HG03442 (cell line): ENCODE measurements at regions not wholly inside any gene's neighbourhood (a gene's known extent, or its start where the extent isn't known, plus 50 kb on each side); places are given as distances from the start of the nearest gene placed in this dataset.

Experiments used
- ATAC-seq: cut with Tn5 transposase; IDR thresholded peaks from one replicate; pipeline ENCODE4 v1.9.1; 2021; ENCODE audit warnings: mild to moderate bottlenecking, moderate library complexity; ENCODE audit not compliant: unreplicated experiment

DNA sequence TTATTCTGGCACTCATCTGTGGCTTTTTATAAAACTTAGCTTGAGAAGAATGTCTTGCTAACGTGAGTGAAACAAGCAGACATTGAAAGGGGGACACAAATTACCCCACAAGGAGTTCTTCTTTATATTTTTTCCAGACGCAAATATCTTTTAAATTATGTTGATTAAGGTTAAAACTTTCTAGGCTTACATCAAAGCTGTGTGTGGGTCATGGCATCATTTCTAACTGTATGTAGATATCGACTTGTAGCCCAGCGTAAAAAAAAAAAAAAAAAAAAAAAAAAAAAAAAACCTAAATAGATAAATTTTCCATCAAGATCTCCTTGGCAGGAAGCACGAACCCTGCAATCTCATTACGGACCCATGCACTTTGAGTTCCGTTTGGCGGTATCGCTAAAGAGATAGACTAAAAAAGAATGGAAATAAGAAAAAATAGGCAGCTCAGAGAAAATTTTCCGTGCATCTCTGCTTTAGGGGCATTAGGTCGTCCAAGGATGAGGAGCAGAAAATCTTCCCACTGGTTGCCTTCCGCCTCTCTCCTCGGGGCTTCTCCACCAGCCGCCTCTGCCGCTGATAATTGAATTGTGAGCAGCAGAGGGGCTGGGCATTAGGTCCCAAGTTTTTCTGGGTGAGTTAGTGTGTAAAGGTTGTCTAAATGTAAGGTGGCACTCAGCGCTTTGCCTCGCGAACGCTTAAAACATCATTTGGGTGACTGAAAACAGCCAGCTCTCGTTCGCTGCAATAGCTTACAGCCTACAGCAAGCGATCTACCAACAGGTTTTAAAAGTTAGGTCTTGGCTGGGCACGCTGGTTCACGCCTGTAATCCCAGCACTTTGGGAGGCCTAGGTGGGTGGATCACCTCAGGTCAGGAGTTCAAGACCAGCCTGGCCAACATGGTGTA is 194.0 kb downstream of the TRIM27 start:
- no peak for ATAC-seq

DNA sequence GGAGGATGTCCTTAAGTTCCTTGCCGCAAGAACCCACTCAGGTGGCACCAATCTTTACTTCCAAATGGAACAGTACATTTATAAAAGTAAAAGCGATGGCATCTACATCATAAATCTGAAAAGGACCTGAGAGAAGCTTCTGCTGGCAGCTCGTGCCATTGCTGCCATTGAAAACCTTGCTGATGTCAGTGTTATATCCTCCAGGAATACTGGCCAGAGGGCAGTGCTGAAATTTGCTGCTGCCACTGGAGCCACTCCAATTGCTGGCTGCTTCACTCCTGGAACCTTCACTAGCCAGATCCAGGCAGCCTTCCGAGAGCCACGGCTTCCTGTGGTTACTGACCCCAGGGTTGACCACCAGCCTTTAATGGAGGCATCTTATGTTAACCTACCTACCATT is 191.7 kb downstream of the TRIM27 start:
- ATAC-seq = no peak

DNA sequence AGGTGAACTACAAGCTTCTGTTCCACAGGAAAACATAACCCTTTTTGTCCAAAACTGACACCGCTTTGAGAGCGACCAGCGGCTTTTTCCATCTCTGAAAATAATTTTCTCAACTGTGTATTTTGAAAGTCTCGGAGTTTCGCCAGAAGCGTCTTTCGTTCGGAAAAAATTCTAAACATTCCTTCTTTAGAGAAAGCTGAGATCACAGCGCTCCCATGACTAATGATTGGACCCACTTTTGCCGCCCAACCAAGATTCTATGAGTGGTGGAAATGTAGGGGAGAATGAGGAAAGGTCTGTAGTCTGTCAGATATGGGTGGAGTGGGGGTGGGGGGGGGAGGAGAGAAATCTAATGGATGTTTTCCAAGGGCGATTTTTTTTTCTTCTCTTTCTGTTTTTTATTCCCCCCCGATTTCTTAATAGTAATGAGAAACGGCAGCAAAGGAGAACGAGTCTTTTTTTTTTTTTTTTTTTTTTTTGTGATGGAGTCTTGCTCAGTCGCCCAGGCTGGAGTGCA is 189.3 kb downstream of the TRIM27 start:
- ATAC-seq = no peak

GRCh38 chr6:28736121-28736520 is 187.7 kb downstream of the TRIM27 start:
- no peak for ATAC-seq

DNA sequence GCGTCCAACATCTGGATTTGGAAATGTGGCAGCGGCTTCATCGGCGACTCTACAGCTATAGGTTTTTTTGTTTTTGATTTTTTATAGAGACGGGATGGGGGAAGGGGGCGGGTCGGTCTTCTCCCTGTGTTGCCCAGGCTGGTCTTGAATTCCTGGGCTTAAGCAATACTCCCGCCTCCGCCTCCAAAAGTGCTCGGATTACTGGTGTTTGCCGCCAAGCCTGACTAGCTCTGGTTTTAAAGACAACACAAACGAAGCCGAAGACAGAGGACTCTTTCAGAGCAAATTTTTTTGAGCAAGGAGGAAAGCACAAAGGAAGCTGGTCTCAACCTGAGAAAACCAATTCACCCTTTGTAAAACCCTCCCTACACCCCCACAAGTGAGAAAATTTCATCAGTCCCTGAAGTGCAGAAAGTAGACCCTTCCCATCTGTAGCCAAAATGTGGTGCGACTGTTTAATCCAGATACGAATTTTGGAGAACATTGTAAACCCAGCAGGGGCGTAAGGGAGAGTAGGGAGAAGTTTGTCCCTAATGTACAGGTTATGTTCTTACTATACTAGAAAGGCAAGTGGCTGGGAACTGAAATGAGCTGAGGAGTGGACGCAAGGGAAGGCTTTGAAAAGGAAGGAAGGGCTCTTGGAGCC is 185.9 kb downstream of the TRIM27 start:
- no peak for ATAC-seq

DNA sequence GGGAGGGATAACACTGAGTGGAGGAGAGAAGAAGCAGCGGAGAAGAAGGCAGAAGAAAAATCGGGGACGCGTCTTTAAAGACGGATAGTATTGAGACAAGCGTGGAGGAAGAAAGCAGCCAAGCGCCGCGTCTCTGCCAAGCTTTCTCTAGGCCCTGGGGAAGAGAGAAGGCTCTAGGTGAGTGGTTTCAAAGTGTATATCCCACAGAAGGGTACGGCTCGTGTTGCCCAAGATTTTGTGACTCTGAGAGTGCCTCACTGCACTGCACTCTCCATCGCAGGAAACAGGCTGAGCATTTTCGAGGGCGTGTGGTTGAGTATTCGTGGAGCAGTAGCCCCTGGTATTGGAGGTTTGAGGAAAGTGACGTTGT is 185.4 kb downstream of the TRIM27 start:
- no peak for ATAC-seq

GRCh38 chr6:28741363-28741762 is 182.4 kb downstream of the TRIM27 start:
- ATAC-seq = no peak

- no peak for ATAC-seq
These were observed 181.0 kb downstream of the TRIM27 start for GRCh38 chr6:28742668-28743270.

DNA sequence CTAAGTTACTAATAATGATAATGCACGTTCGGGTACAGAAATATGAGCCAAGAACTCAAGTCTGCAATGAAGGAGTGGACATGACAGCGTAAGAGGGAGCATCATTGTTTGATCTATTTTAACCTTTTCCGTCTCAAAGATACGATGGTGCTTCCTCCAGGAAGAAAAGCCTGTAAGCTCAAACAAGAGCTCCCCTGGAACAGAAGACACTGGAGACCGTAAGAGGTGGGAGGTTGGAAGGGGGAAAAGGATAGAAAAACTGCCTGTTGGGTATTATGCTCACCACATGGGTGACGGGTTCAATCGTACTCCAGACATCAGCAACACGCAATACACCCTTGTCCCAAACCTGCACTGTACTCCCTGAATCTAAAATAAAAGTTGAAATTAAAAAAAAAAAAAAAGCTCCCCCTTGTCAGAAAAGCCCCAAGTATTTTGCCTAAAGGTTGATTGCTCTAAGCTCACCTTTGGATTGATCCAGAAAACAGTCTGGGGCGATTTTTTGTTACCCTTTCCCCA is 180.5 kb downstream of the TRIM27 start:
- no peak for ATAC-seq

- ATAC-seq = no peak
These were observed 176.6 kb downstream of the TRIM27 start for GRCh38 chr6:28747083-28747630.

DNA sequence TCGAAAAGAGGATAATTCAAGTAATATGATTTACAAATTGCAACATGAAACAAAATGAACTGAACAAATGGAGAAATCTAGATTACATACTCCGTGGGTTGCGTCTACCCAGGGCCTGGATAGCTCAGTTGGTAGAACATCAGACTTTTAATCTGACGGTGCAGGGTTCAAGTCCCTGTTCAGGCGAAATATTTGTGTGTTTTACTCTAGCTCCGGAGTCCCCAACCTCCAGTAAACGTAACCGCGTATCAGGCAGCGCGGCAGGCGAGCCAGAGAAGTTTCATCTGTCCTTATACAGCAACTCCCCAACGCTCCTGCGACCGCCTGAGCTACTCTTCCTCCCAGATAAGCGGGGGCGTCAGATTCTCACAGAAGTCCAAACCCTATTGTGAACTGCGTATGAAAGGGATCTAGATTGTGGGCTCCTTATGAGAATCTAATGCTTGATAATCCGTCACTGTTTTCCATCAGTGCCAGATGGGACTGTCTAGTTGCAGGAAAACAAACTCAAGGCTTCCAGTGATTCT is 176.1 kb downstream of the TRIM27 start:
- ATAC-seq = no peak

DNA sequence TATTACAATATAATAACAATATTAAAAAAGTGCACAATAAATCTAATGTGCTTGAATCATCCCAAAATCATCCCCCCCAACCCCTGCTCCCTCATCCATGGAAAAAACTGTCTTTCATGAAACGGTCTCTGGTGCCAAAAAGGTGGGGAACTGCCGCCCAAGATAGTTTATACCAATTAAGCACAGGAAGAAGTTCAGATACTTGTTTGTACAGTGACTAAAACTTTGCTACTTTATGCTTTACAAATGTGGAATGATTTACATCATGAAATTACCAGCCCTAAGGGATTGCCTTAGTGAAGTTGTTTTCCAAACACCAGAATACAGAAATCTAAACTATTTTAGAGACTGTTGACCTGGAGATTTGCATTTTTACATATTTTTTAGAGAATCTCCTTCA is 175.6 kb downstream of the TRIM27 start:
- ATAC-seq = no peak

- ATAC-seq = no peak
These were observed 172.8 kb downstream of the TRIM27 start for GRCh38 chr6:28750926-28751458.

GRCh38 chr6:28751514-28751913 is 172.3 kb downstream of the TRIM27 start:
- no peak for ATAC-seq

DNA sequence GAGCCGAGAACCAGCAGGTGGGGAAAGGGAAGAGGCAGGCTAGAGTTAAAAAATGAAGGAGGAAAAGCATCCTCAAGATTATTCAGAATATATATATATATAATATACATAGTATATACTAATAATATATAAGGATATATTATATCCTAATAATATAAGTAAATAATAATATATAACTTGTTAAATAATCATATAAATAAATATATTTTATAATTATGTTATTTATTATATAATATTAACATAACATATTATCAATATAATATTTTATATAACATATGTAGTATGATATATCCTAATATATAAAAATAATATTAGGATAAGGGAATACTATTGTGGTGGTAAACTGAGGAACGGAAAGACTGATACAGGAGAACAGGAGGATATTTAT is 171.8 kb downstream of the TRIM27 start:
- no peak for ATAC-seq

GRCh38 chr6:28757429-28758045 is 166.2 kb downstream of the TRIM27 start:
- no peak for ATAC-seq

GRCh38 chr6:28758046-28758817 is 165.6 kb downstream of the TRIM27 start:
- ATAC-seq = no peak

DNA sequence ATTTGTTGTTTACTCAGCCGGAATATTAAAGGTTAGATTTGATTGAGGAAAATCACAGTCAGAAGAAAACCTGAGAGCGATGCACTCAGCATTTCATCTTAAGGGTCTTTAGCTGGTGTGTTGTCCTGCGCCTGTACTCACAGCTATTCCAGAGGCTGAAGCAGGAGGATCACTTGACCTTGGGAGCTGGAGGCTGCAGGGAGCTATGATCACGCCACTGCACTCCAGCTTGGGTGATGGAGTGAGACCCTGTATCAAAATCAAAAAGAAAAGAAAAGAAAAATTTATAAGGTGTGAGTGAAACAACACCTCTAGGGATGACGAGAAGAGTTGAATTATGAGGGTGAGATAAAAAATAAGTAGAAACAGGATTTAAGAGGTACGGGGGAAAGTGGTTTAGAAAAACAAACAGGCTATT is 165.0 kb downstream of the TRIM27 start:
- no peak for ATAC-seq

GRCh38 chr6:28764014-28764723 is 159.6 kb downstream of the TRIM27 start:
- no peak for ATAC-seq
